ENCODE measurements at regions not wholly inside any gene's neighbourhood (a gene's known extent, or its start where the extent isn't known, plus 50 kb on each side); places are given as distances from the start of the nearest gene placed in this dataset.

DNA sequence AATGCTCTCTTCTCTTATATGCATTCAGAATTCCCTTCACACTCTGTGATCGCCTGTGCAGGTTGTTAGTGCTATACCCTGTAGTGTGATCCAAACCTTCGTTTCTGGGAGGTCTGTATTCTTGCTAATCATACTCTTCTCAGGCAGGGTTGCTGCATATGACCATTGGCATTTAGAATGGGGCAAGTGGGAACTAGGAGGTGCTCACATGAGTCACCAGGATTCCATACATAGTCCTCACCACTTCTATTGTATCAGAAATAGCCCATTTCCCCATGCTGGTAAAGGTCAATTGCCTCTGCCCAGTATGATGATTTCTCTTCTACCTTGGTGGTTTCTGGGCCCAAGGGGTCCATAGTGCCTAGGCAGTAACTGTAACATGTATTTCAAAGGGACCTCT lies 443.5 kb upstream of the CDH6 start:
- H3K4me3 ChIP-seq = no peak overlapping the region
- no peak overlapping the region for H3K27ac ChIP-seq
- 79 to 100% methylated on average over 1 to 2 of the region's 2 CpGs for WGBS, 2 donors (ENCODE audit: low coverage in 1 of 2)
- TF ChIP-seq, protein P1, sequence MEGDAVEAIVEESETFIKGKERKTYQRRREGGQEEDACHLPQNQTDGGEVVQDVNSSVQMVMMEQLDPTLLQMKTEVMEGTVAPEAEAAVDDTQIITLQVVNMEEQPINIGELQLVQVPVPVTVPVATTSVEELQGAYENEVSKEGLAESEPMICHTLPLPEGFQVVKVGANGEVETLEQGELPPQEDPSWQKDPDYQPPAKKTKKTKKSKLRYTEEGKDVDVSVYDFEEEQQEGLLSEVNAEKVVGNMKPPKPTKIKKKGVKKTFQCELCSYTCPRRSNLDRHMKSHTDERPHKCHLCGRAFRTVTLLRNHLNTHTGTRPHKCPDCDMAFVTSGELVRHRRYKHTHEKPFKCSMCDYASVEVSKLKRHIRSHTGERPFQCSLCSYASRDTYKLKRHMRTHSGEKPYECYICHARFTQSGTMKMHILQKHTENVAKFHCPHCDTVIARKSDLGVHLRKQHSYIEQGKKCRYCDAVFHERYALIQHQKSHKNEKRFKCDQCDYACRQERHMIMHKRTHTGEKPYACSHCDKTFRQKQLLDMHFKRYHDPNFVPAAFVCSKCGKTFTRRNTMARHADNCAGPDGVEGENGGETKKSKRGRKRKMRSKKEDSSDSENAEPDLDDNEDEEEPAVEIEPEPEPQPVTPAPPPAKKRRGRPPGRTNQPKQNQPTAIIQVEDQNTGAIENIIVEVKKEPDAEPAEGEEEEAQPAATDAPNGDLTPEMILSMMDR (IDR thresholded peaks at IDR 0.05) = no peak
- no peak for TF ChIP-seq POLR2AphosphoS5 (IDR thresholded peaks at IDR 0.05)
- TF ChIP-seq EP300 (IDR thresholded peaks at IDR 0.05; ENCODE audit: low read depth) = no peak
- TF ChIP-seq POLR2A (IDR thresholded peaks at IDR 0.05) = no peak
- intact Hi-C loops (cut with DNase I; ENCODE audit: low total_unique reads) (no loop called here), in situ Hi-C loops (cut with MboI; ENCODE audit: low pct_ligation_motif_present in 1 of 4, low pct_unique_long_range_greater_than_20kb in 1 of 4, low sequenced_read_pairs in 3 of 4) (no loop called here)
- no peak for DNase-seq
- H3K27me3 ChIP-seq = no peaks in the 10 kb centered on the region
- no peaks in the 10 kb centered on the region for H3K36me3 ChIP-seq
- no peaks in the 10 kb centered on the region for H3K4me1 ChIP-seq
- H3K9me3 ChIP-seq = no peaks in the 10 kb centered on the region

DNA sequence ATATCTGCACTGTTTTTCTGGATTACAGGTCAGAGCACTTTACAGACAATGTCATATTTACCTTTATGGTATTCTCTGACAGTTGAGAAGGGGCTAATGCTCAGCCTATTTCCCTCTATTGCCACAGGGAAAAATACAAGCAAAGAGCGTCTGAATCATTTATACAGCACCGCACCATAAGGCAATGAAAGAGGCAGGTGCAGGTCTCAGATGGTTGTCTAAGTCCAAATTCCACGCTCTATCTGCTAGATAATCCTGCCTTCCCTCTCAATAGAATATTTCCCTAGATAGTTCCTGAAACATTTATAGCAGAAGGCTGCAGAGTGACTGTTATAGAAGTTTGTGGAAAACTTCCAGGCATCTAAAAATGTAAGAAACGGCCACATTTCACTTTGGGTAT lies 446.1 kb upstream of the CDH6 start:
- WGBS, 2 donors (ENCODE audit: low coverage in 1 of 2) = 47 to 50% methylated on average over 2 to 4 of the region's 4 CpGs
- TF ChIP-seq EP300 (IDR thresholded peaks at IDR 0.05; ENCODE audit: low read depth) (no peak), POLR2AphosphoS5 (IDR thresholded peaks at IDR 0.05) (no peak), POLR2A (IDR thresholded peaks at IDR 0.05) (no peak)
- TF ChIP-seq, protein P1 (IDR thresholded peaks at IDR 0.05) = no peak
- H3K9me3 ChIP-seq = no peaks in the 10 kb centered on the region
- DNase-seq = no peak
- in situ Hi-C loops (cut with MboI; ENCODE audit: low pct_ligation_motif_present in 1 of 4, low pct_unique_long_range_greater_than_20kb in 1 of 4, low sequenced_read_pairs in 3 of 4) = no loop called here
- H3K27ac ChIP-seq = no peak overlapping the region
- intact Hi-C loops (cut with DNase I; ENCODE audit: low total_unique reads) = no loop called here
- H3K4me1 ChIP-seq = no peaks in the 10 kb centered on the region
- H3K27me3 ChIP-seq = no peaks in the 10 kb centered on the region
- H3K4me3 ChIP-seq = no peak overlapping the region
- no peaks in the 10 kb centered on the region for H3K36me3 ChIP-seq

DNA sequence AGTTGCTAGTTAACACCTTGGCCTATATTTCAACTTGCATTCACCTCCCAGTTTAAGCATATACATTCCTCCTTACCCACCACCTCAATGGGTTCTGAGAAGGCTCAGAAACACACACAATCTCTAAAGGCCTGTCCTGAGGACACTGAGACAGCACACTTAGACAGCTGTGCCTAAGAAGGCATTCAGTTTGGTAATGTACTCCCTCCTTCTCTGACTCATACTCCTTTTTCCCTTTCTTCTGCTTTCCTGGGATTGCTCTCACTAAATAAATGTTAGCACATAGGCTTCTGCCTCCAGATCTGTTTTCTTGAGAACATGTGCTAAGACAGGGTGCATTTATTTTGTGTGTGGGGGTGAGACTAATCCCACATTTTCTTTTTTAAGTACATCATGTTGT lies 456.8 kb upstream of the CDH6 start:
- Histone ChIP-seq H3K4me1 (no peaks in the 10 kb centered on the region), H3K4me3 (no peak overlapping the region), H3K27ac (no peak overlapping the region), H3K9me3 (no peaks in the 10 kb centered on the region), H3K27me3 (no peaks in the 10 kb centered on the region), H3K36me3 (no peaks in the 10 kb centered on the region)
- in situ Hi-C loops (cut with MboI; ENCODE audit: low pct_ligation_motif_present in 1 of 4, low pct_unique_long_range_greater_than_20kb in 1 of 4, low sequenced_read_pairs in 3 of 4) (no loop called here), intact Hi-C loops (cut with DNase I; ENCODE audit: low total_unique reads) (no loop called here)
- TF ChIP-seq POLR2AphosphoS5 (IDR thresholded peaks at IDR 0.05) = no peak
- TF ChIP-seq POLR2A (IDR thresholded peaks at IDR 0.05) = no peak
- no peak for TF ChIP-seq EP300 (IDR thresholded peaks at IDR 0.05; ENCODE audit: low read depth)
- TF ChIP-seq, protein P1 (IDR thresholded peaks at IDR 0.05) = no peak
- DNase-seq = no peak

DNA sequence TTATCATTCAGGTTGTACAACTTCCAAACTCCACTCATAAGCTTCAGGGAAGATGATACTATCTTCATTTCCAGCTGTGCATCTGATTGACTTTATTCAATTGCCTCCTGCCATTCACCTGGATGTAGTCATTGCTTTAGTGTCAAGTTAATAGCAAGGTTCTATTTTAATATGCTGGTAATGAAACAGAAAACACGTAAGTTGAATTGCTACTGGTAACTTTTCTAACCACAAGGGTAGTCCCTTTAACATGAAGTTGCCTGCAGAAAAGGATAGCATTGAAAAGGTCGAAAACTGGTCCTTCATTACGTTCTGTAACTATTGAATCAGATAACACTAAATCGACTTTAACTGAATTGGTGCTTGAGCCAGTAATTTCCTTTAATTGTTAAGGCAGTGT lies 459.4 kb upstream of the CDH6 start:
- 72 to 77% methylated on average over 4 of the region's 4 CpGs for WGBS, 2 donors (ENCODE audit: low coverage in 1 of 2)
- H3K9me3 ChIP-seq = no peaks in the 10 kb centered on the region
- no peaks in the 10 kb centered on the region for H3K36me3 ChIP-seq
- no peak for DNase-seq
- H3K27me3 ChIP-seq = no peaks in the 10 kb centered on the region
- no peak overlapping the region for H3K27ac ChIP-seq
- intact Hi-C loops (cut with DNase I; ENCODE audit: low total_unique reads) (no loop called here), in situ Hi-C loops (cut with MboI; ENCODE audit: low pct_ligation_motif_present in 1 of 4, low pct_unique_long_range_greater_than_20kb in 1 of 4, low sequenced_read_pairs in 3 of 4) (no loop called here)
- no peaks in the 10 kb centered on the region for H3K4me1 ChIP-seq
- TF ChIP-seq EP300 (IDR thresholded peaks at IDR 0.05; ENCODE audit: low read depth) (no peak), POLR2AphosphoS5 (IDR thresholded peaks at IDR 0.05) (no peak), POLR2A (IDR thresholded peaks at IDR 0.05) (no peak)
- TF ChIP-seq, protein P1 (IDR thresholded peaks at IDR 0.05) = no peak
- H3K4me3 ChIP-seq = no peak overlapping the region
